Fibroblast of mammary gland (primary cell): ENCODE measurements at regions not wholly inside any gene's neighbourhood (a gene's known extent, or its start where the extent isn't known, plus 50 kb on each side); places are given as distances from the start of the nearest gene placed in this dataset.

Experiments used
- DNase-seq: peaks from one replicate; pipeline ENCODE4 v3.0.0-alpha.2; 2010; ENCODE audit warnings: low read depth
- H3K4me3 ChIP-seq: 2 replicates; pipeline ENCODE4 v1.5.1; 2011; ENCODE audit warnings: low read depth, mild to moderate bottlenecking, low read length, moderate library complexity; ENCODE audit not compliant: control insufficient read depth
- TF ChIP-seq, protein P1 (sequence below): conservative IDR thresholded peaks from 2 replicates; pipeline ENCODE4 v1.5.1; 2011; ENCODE audit warnings: low read depth, low read length, inconsistent platforms; ENCODE audit not compliant: control insufficient read depth, insufficient read depth

DNA sequence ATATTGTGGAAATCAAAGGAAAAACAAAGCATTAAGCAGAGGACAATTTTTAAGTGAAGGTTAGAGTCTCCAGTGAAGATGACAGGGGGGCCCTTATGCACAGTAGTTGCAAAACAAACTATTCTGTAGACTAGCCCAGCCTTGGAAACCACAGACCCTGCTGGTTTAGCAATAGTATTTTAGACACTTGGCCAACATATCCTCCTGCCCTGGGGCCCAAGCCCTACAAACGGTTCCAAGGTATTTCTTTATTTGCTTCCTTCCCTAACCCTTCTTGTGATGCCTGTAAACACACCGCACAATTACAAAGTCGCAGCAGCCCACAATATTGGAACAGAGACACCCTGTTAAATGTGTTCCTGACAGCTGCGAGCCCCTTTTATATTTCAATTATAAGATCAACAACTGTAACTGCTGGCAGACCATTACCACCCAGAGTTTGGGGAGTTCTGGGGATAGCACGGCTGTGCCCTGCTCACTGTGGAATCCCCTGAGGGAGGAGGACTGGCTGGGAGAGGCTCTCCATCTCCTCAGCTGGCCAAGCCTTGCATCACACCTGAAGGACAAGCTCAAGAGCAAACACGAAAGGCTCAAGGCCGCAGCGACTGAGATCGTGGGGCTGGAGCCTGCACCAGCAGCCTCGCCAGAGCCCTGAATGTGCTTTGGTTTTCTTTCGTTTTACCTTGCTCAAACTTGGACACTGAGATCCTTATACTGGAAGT, 282.2 kb upstream of the ATP5MC3 start:
- DNase-seq: no peak
- no peak overlapping the region for H3K4me3 ChIP-seq
- TF ChIP-seq, protein P1, sequence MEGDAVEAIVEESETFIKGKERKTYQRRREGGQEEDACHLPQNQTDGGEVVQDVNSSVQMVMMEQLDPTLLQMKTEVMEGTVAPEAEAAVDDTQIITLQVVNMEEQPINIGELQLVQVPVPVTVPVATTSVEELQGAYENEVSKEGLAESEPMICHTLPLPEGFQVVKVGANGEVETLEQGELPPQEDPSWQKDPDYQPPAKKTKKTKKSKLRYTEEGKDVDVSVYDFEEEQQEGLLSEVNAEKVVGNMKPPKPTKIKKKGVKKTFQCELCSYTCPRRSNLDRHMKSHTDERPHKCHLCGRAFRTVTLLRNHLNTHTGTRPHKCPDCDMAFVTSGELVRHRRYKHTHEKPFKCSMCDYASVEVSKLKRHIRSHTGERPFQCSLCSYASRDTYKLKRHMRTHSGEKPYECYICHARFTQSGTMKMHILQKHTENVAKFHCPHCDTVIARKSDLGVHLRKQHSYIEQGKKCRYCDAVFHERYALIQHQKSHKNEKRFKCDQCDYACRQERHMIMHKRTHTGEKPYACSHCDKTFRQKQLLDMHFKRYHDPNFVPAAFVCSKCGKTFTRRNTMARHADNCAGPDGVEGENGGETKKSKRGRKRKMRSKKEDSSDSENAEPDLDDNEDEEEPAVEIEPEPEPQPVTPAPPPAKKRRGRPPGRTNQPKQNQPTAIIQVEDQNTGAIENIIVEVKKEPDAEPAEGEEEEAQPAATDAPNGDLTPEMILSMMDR: no peak

DNA sequence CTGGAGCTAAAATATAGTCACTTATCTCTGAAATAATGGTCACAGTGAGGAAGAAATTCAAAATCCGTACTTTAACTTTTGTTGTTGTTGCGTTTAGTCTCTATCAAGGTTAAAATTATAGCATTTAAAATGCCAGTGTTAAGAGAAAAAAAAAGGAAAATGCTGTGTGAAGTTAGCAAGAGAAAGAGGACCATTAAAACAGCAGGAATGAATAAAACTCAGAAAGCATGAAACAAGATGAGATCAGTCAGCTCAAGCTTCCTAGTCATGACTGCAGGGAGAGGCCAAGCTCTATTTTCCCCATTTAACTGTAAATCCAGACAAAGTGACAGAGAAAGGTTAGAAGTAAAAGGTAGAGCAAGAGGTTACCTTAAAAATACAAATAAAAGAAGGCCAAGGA, 281.7 kb upstream of the ATP5MC3 start:
- no peak for DNase-seq
- TF ChIP-seq, protein P1: no peak
- no peak overlapping the region for H3K4me3 ChIP-seq

DNA sequence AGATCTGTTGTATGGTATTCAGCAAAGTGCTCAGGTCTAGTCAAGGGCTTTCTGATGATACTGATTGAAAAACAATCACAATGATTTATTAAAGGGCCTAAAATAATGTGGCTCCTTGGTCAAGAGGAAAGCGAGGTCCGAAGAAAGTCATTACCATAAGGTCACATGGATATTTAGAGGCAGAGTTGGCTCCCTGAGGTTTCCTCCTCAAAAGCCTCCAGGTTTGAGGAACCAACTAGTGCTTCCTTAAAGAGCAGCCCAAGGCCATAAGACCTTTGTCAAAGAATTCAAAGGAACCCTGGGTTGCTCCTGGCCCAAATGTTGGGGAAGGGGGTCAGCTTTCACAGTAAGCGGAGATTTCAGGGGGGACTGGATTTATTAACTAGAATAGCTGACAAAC, 280.7 kb upstream of the ATP5MC3 start:
- DNase-seq: no peak
- TF ChIP-seq, protein P1: no peak
- H3K4me3 ChIP-seq: no peak overlapping the region

DNA sequence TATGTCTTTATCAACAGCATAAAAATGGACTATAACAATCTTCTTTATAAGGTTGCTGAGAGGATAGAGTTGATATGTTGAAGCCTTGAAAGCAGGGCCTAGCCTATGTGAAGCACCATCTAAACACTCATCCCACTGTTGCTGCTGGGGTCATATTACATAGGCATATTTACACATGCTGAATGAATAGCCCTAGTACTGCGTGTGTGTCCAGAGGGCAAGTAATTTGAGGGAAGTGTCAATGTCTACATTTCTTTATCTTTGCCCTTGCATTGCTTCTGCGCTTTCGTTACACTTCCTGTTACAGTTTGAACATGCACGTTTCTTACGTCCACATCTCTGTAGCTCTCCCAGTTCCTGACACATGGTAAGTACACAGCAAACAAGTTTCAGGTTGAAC, 280.3 kb upstream of the ATP5MC3 start:
- TF ChIP-seq, protein P1: no peak

DNA sequence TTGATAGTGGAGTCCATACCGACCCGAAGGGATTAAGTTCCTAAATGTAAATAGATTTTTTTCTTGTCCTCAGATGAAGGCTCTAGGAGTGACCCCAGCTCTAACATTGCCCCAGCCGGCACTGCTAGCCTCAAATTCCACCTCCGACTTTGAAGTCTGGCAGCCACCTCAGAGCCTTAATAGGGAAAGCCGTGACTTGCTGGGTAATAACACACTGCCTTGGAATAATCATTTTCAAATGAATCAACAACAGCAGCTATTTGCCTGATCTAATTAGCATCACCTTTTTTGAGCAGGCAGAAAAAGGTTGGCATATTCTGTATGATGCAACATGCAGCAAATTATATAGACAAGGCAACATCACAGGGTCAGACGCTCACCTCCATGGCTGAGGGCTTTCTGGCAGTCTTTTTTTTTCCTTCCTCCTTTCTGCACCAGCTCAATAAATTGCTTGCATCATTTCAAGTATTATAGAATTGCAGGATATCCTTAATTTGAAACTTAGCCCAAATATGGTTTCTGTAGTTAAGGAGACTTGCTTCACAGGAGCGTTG, 276.5 kb upstream of the ATP5MC3 start:
- H3K4me3 ChIP-seq: no peak overlapping the region
- DNase-seq: no peak
- TF ChIP-seq, protein P1: no peak

More for the DNA sequence above, 280.3 kb upstream of the ATP5MC3 start:
- no peak overlapping the region for H3K4me3 ChIP-seq
- no peak for DNase-seq

DNA sequence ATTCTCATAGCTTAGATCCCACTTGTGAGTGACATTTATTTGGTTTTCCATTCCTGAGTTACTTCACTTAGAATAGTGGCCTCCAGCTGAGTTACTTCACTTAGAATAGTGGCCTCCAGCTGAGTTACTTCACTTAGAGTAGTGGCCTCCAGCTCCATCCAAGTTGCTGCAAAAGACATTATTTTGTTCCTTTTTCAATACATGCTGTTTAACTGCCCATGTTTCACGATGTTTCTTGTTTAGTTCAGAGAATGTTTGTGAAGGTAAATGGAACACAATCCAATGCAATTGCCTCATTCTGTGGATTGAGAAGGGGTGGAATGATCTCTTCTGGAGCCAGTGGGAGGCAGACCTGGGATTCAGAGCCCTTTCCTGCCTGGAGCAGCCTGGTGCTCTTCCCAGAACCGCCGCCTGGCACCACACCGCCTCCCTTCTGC, 273.5 kb upstream of the ATP5MC3 start:
- DNase-seq: no peak
- H3K4me3 ChIP-seq: no peak overlapping the region

More for the DNA sequence above, 273.5 kb upstream of the ATP5MC3 start:
- TF ChIP-seq, protein P1: no peak
